Gastroesophageal sphincter (tissue), 4 donors: ENCODE measurements at regions not wholly inside any gene's neighbourhood (a gene's known extent, or its start where the extent isn't known, plus 50 kb on each side); places are given as distances from the start of the nearest gene placed in this dataset.

Experiments
- ATAC-seq: fragments of 150-250 bp; one replicate; pipeline ENCODE4 v1.9.1; 2016; ENCODE audit warnings: mild to moderate bottlenecking, moderate library complexity
- H3K27ac ChIP-seq, 4 donors: fragments of 200-600 bp; sonication (generic) in 3 of 4; 1 replicate in 3 of 4; 2 replicates in 1 of 4; pipeline ENCODE4 v1.5.1; 2016 to 2019
- H3K27me3 ChIP-seq: fragments of 200-600 bp; sonication (generic); one replicate; pipeline ENCODE4 v1.5.1; 2019
- H3K36me3 ChIP-seq, 2 donors: fragments of 200-600 bp; sonication (generic); one replicate each; pipeline ENCODE4 v1.5.1; 2019; ENCODE audit warnings: control low read depth in 1 of 2
- H3K4me1 ChIP-seq, 3 donors: fragments of 200-600 bp; sonication (generic); 1 replicate in 2 of 3; 2 replicates in 1 of 3; pipeline ENCODE4 v1.5.1; 2016 to 2019; ENCODE audit warnings: control low read depth in 2 of 3
- H3K4me3 ChIP-seq, 2 donors: fragments of 200-600 bp; sonication (generic); one replicate each; pipeline ENCODE4 v1.5.1; 2019; ENCODE audit warnings: mild to moderate bottlenecking in 1 of 2, moderate library complexity in 1 of 2
- H3K9me3 ChIP-seq, 3 donors: fragments of 200-600 bp; sonication (generic); one replicate each; pipeline ENCODE4 v1.5.1; 2017 to 2019; ENCODE audit warnings: control low read depth in 2 of 3
- CTCF ChIP-seq, 4 experiments: fragments of 200-600 bp in 2 of 4; fragments of 450-650 bp in 2 of 4; sonication (generic) in 1 of 4; IDR thresholded peaks; one replicate each; pipeline ENCODE4 v1.5.1; 2017 to 2019; ENCODE audit warnings: antibody characterized with exemption in 4 of 4, mild to moderate bottlenecking in 2 of 4, moderate library complexity in 2 of 4
- EP300 ChIP-seq: sonication (generic); formaldehyde crosslinking; IDR thresholded peaks from one replicate; pipeline ENCODE4 v1.6.1; 2017; ENCODE audit warnings: antibody characterized with exemption, mild to moderate bottlenecking
- POLR2A ChIP-seq, 2 donors: fragments of 450-650 bp; IDR thresholded peaks; one replicate each; pipeline ENCODE4 v1.6.1; 2017; ENCODE audit warnings: antibody characterized with exemption in 2 of 2, mild to moderate bottlenecking in 2 of 2, moderate library complexity in 1 of 2
- POLR2AphosphoS5 ChIP-seq: sonication (generic); formaldehyde crosslinking; IDR thresholded peaks from one replicate; pipeline ENCODE4 v1.6.1; 2017; ENCODE audit warnings: antibody characterized with exemption
- WGBS, 2 donors: methylation state at CpG; one replicate each; pipeline ENCODE4 v1.1.5; 2018; ENCODE audit warnings: low coverage in 1 of 2; 5-methylcytosine and 5-hydroxymethylcytosine counted together

GRCh38 chr4:163591614-163592020, 97.1 kb downstream of the TMA16 start:
- Histone ChIP-seq H3K27me3 (no peaks in the 10 kb centered on the region), H3K9me3 (no peaks in the 10 kb centered on the region), H3K4me3 (no peak overlapping the region), H3K4me1 (no peaks in the 10 kb centered on the region), H3K27ac (no peak overlapping the region), H3K36me3 (no peaks in the 10 kb centered on the region)
- 36 to 38% methylated on average over 1 of the region's 1 CpG for WGBS, 2 donors
- ATAC-seq, result no peak
- no peak for TF ChIP-seq CTCF (IDR thresholded peaks at IDR 0.05)

DNA sequence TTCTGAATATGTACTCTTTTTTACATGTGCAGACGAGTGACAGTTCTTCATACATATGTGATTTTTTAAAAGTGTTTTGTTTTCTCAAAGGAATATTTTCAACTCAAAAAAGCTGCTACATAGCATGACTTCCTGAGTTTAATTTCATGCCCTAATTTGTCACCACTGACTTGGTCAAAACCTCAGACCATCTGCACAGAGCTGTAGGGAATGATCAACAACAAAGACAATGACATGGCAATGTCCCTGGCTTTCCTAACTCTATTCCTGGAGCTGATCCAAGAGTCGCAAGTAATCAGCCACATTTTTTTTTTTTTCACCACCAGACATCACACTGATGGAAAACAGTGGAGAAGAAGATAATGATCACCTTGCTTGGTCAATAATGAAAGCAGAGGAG, 97.7 kb downstream of the TMA16 start:
- ATAC-seq, result no peak
- H3K27me3 ChIP-seq, result no peaks in the 10 kb centered on the region
- no peaks in the 10 kb centered on the region for H3K9me3 ChIP-seq
- no peaks in the 10 kb centered on the region for H3K4me1 ChIP-seq
- H3K4me3 ChIP-seq, result no peak overlapping the region
- TF ChIP-seq POLR2AphosphoS5 (no peak), CTCF (IDR thresholded peaks at IDR 0.05) (no peak), POLR2A (IDR thresholded peaks at IDR 0.05) (no peak), EP300 (no peak)
- H3K36me3 ChIP-seq, result no peaks in the 10 kb centered on the region
- H3K27ac ChIP-seq, result no peak overlapping the region
- WGBS, 2 donors, result 28 to 80% methylated on average over 2 of the region's 2 CpGs

DNA sequence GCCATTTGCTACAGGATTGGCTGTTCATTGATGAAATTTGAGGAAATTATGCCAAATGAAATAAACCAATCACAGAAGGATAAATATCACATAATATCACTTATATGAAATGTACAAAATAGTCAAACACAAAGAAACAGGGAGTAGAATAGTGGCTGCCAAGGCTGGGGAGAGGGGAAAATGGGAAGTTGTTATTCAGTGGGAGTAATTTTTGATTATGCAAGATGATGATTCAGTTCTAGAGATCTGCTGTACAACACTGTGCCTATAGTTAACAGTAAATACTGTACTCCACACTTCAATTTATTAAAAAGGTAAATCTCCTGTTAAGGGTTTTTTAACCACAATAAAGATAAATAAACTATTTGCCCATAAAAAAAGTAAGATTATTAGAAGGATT, 101.1 kb downstream of the TMA16 start:
- Histone ChIP-seq H3K9me3 (no peaks in the 10 kb centered on the region), H3K27ac (no peak overlapping the region), H3K27me3 (no peaks in the 10 kb centered on the region), H3K4me3 (no peak overlapping the region), H3K36me3 (no peaks in the 10 kb centered on the region), H3K4me1 (no peaks in the 10 kb centered on the region)
- no peak for TF ChIP-seq CTCF (IDR thresholded peaks at IDR 0.05)
- TF ChIP-seq EP300, result no peak
- TF ChIP-seq POLR2A (IDR thresholded peaks at IDR 0.05), result no peak
- TF ChIP-seq POLR2AphosphoS5, result no peak
- no peak for ATAC-seq

GRCh38 chr4:163598028-163598427, 103.5 kb downstream of the TMA16 start:
- Histone ChIP-seq H3K36me3 (no peaks in the 10 kb centered on the region), H3K27me3 (no peaks in the 10 kb centered on the region), H3K27ac (no peak overlapping the region), H3K4me1 (no peaks in the 10 kb centered on the region), H3K9me3 (no peaks in the 10 kb centered on the region), H3K4me3 (no peak overlapping the region)
- 81 to 84% methylated on average over 4 of the region's 4 CpGs for WGBS, 2 donors
- no peak for TF ChIP-seq POLR2A (IDR thresholded peaks at IDR 0.05)
- no peak for TF ChIP-seq CTCF (IDR thresholded peaks at IDR 0.05)
- no peak for TF ChIP-seq POLR2AphosphoS5
- no peak for TF ChIP-seq EP300
- no peak for ATAC-seq

DNA sequence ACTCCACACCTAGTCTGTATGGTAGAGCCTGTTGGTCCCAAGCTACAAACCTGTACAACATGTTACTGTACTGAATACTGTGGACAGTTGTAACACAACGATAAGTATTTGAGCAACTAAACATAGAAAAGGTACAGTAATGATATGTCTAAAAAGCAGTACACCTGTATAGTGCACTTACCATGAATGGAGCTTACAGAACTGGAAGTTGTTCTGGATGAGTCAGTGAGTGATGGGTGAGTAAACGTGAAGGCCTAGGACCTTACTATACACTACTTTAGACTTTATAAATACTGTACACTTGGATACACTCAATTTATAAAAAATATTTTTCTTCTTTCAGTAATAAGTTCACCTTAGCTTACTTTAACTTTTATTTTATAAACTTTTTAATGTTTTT, 104.0 kb downstream of the TMA16 start:
- Histone ChIP-seq H3K36me3 (no peaks in the 10 kb centered on the region), H3K4me1 (no peaks in the 10 kb centered on the region), H3K9me3 (no peaks in the 10 kb centered on the region), H3K27me3 (no peaks in the 10 kb centered on the region), H3K4me3 (no peak overlapping the region), H3K27ac (no peak overlapping the region)
- TF ChIP-seq EP300 (no peak), CTCF (IDR thresholded peaks at IDR 0.05) (no peak), POLR2A (IDR thresholded peaks at IDR 0.05) (no peak), POLR2AphosphoS5 (no peak)
- 92 to 100% methylated on average over 2 of the region's 2 CpGs for WGBS, 2 donors
- ATAC-seq, result no peak
